ENCODE measurements at regions not wholly inside any gene's neighbourhood (a gene's known extent, or its start where the extent isn't known, plus 50 kb on each side); places are given as distances from the start of the nearest gene placed in this dataset.
"Not testable (repeated sequence)": the region's sequence is repeated elsewhere in the genome, so short reads cannot be mapped to it uniquely, and the experiment has no call there.

DNA sequence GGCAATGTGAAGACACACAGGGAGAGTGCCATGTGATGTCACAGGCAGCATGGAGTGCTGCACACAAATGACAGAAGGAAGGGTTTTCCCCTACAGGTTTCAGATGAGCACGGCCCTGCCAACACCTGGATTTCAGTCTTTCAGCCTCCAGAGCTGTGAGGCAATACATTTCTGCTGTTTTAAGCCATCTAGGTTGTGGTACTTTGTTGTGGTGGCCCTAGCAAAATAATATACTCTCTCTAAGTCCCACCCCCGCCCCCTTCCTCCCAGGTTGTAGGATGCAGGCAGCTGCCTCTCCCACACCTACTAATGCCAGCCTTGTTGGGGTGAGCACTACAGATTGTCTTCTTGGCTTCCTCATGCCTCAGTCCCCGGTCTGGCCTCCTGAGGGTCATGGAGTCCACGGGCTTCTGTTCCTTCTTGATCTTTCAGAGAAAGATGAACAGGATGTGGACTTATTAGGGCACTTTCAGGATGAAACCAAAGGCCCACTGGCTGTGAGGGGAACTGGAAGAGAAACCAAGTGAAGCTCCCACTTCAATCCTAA, 180.0 kb downstream of the CD47 start:
- Histone ChIP-seq H3K36me3 (replicated peaks in 1 of 2; ENCODE audit: control insufficient read depth in 1 of 2, insufficient read depth in 2 of 2, low read length in 2 of 2) (no peaks in the 10 kb centered on the region), H2AFZ (ENCODE audit: insufficient read depth, low read depth, low read length, poor library complexity, severe bottlenecking) (no peak overlapping the region), H3K9ac (ENCODE audit: insufficient read depth, low read length, poor library complexity, severe bottlenecking) (no peak overlapping the region), H3K4me3 (replicated peaks in 1 of 3; ENCODE audit: low read depth in 2 of 3, low read length in 3 of 3) (no peak overlapping the region), H3K9me3 (replicated peaks in 1 of 2; ENCODE audit: control insufficient read depth in 1 of 2, insufficient read depth in 1 of 2, low read length in 2 of 2) (no peaks in the 10 kb centered on the region), H3K27ac (ENCODE audit: low read depth in 1 of 2, low read length in 2 of 2) (no peak overlapping the region), H4K20me1 (ENCODE audit: insufficient read depth, low read length) (no peaks in the 10 kb centered on the region), H3K27me3 (ENCODE audit: control insufficient read depth in 2 of 2, insufficient read depth in 2 of 2, low read length in 2 of 2) (no peaks in the 10 kb centered on the region), H3K4me2 (replicated peaks; ENCODE audit: extremely low read depth, low read length, poor library complexity, severe bottlenecking) (no peak overlapping the region), H3K4me1 (ENCODE audit: control insufficient read depth in 1 of 2, insufficient read depth in 2 of 2, low read length in 2 of 2) (peaks cover 3 to 6% of the 10 kb centered on the region in 2 donors), H3K79me2 (ENCODE audit: insufficient read depth, low read length) (no peaks in the 10 kb centered on the region)
- TF ChIP-seq, protein P1, sequence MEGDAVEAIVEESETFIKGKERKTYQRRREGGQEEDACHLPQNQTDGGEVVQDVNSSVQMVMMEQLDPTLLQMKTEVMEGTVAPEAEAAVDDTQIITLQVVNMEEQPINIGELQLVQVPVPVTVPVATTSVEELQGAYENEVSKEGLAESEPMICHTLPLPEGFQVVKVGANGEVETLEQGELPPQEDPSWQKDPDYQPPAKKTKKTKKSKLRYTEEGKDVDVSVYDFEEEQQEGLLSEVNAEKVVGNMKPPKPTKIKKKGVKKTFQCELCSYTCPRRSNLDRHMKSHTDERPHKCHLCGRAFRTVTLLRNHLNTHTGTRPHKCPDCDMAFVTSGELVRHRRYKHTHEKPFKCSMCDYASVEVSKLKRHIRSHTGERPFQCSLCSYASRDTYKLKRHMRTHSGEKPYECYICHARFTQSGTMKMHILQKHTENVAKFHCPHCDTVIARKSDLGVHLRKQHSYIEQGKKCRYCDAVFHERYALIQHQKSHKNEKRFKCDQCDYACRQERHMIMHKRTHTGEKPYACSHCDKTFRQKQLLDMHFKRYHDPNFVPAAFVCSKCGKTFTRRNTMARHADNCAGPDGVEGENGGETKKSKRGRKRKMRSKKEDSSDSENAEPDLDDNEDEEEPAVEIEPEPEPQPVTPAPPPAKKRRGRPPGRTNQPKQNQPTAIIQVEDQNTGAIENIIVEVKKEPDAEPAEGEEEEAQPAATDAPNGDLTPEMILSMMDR (IDR thresholded peaks at IDR 0.05), result no peak
- Mint-ChIP-seq H3K9me3 (peaks cover 0 to 4% (median 0%) of the 10 kb centered on the region in 7 donors), H3K4me1 (peaks cover 10% of the 10 kb centered on the region), H3K27ac (no peak overlapping the region), H3K27me3 (ENCODE audit: low read depth in 3 of 3) (peaks cover 0 to 1% (median 0%) of the 10 kb centered on the region in 3 donors), H3K4me3 (no peak overlapping the region), H3K36me3 (no peaks in the 10 kb centered on the region)
- WGBS (ENCODE audit: insufficient coverage), result no CpG with 5 or more reads among the region's 4 CpGs
- intact Hi-C loops (cut with micrococcal nuclease), result no loop called here
- DNase-seq, result no peak

DNA sequence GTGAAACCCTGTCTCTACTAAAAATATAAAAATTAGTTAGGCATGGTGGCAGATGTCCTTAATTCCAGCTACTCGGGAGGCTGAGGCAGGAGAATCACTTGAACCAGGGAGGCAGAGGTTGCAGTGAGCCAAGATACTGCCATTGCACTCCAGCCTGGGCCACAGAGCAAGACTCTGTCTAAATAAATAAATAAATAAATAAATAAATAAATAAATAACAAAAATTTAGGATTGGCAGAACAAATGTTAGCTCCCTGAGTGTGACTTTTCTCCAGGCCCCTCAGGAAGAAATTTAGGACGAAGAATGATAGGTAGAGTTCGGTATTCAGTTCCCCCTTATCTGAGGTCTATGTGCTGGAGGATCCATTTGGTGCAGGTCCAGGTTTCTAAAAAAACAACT, 181.2 kb downstream of the CD47 start:
- H2AFZ ChIP-seq (ENCODE audit: insufficient read depth, low read depth, low read length, poor library complexity, severe bottlenecking); H3K27ac Mint-ChIP-seq; H3K4me2 ChIP-seq (replicated peaks; ENCODE audit: extremely low read depth, low read length, poor library complexity, severe bottlenecking); H3K9me3 Mint-ChIP-seq; H3K9me3 ChIP-seq (replicated peaks in 1 of 2; ENCODE audit: control insufficient read depth in 1 of 2, insufficient read depth in 1 of 2, low read length in 2 of 2); intact Hi-C loops (cut with micrococcal nuclease); H3K9ac ChIP-seq (ENCODE audit: insufficient read depth, low read length, poor library complexity, severe bottlenecking); H3K36me3 ChIP-seq (replicated peaks in 1 of 2; ENCODE audit: control insufficient read depth in 1 of 2, insufficient read depth in 2 of 2, low read length in 2 of 2); H3K27me3 Mint-ChIP-seq (ENCODE audit: low read depth in 3 of 3); DNase-seq; H3K4me3 Mint-ChIP-seq; H3K4me1 ChIP-seq (ENCODE audit: control insufficient read depth in 1 of 2, insufficient read depth in 2 of 2, low read length in 2 of 2); H3K79me2 ChIP-seq (ENCODE audit: insufficient read depth, low read length); H3K36me3 Mint-ChIP-seq; H3K27ac ChIP-seq (ENCODE audit: low read depth in 1 of 2, low read length in 2 of 2); H3K4me3 ChIP-seq (replicated peaks in 1 of 3; ENCODE audit: low read depth in 2 of 3, low read length in 3 of 3); H4K20me1 ChIP-seq (ENCODE audit: insufficient read depth, low read length); H3K27me3 ChIP-seq (ENCODE audit: control insufficient read depth in 2 of 2, insufficient read depth in 2 of 2, low read length in 2 of 2): not testable (repeated sequence)
- no CpG with 5 or more reads among the region's 3 CpGs for WGBS (ENCODE audit: insufficient coverage)
- peaks cover 10% of the 10 kb centered on the region for H3K4me1 Mint-ChIP-seq
